ENCODE measurements at regions not wholly inside any gene's neighbourhood (a gene's known extent, or its start where the extent isn't known, plus 50 kb on each side); places are given as distances from the start of the nearest gene placed in this dataset.
A peak's percentile ranks its signal among the peaks of the same experiment; 100 is the strongest.

GRCh38 chr3:41026394-41027177, 172.7 kb upstream of the CTNNB1 start:
- Histone ChIP-seq H3K36me3 (replicated peaks) (no peaks in the 10 kb centered on the region), H3K27ac (peak overlapping the region; percentile 78), H3K4me3 (ENCODE audit: low read depth, low read length) (no peak overlapping the region), H3K27me3 (replicated peaks) (no peaks in the 10 kb centered on the region)
- peak; percentile 99 for DNase-seq
- in situ Hi-C loops (cut with HindIII; ENCODE audit: low pct_ligation_motif_present, low sequenced_read_pairs) = no loop called here
- TF ChIP-seq, protein P1, sequence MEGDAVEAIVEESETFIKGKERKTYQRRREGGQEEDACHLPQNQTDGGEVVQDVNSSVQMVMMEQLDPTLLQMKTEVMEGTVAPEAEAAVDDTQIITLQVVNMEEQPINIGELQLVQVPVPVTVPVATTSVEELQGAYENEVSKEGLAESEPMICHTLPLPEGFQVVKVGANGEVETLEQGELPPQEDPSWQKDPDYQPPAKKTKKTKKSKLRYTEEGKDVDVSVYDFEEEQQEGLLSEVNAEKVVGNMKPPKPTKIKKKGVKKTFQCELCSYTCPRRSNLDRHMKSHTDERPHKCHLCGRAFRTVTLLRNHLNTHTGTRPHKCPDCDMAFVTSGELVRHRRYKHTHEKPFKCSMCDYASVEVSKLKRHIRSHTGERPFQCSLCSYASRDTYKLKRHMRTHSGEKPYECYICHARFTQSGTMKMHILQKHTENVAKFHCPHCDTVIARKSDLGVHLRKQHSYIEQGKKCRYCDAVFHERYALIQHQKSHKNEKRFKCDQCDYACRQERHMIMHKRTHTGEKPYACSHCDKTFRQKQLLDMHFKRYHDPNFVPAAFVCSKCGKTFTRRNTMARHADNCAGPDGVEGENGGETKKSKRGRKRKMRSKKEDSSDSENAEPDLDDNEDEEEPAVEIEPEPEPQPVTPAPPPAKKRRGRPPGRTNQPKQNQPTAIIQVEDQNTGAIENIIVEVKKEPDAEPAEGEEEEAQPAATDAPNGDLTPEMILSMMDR (IDR thresholded peaks at IDR 0.05; ENCODE audit: low read depth, low read length, missing control alignments) = no peak

- DNase-seq = no peak
- TF ChIP-seq, protein P1 (IDR thresholded peaks at IDR 0.05; ENCODE audit: low read depth, low read length, missing control alignments) = no peak
- Histone ChIP-seq H3K27ac (no peak overlapping the region), H3K27me3 (replicated peaks) (no peaks in the 10 kb centered on the region), H3K36me3 (replicated peaks) (no peaks in the 10 kb centered on the region), H3K4me3 (ENCODE audit: low read depth, low read length) (no peak overlapping the region)
- in situ Hi-C loops (cut with HindIII; ENCODE audit: low pct_ligation_motif_present, low sequenced_read_pairs) = no loop called here
Observed at GRCh38 chr3:41029356-41029755, 169.9 kb upstream of the CTNNB1 start.

- TF ChIP-seq, protein P1 (IDR thresholded peaks at IDR 0.05; ENCODE audit: low read depth, low read length, missing control alignments) = no peak
- H3K36me3 ChIP-seq (replicated peaks) = no peaks in the 10 kb centered on the region
- no peak overlapping the region for H3K27ac ChIP-seq
- no peak overlapping the region for H3K4me3 ChIP-seq (ENCODE audit: low read depth, low read length)
- DNase-seq = no peak
- no peaks in the 10 kb centered on the region for H3K27me3 ChIP-seq (replicated peaks)
- in situ Hi-C loops (cut with HindIII; ENCODE audit: low pct_ligation_motif_present, low sequenced_read_pairs) = no loop called here
Observed at GRCh38 chr3:41030220-41030619, 169.1 kb upstream of the CTNNB1 start.

DNA sequence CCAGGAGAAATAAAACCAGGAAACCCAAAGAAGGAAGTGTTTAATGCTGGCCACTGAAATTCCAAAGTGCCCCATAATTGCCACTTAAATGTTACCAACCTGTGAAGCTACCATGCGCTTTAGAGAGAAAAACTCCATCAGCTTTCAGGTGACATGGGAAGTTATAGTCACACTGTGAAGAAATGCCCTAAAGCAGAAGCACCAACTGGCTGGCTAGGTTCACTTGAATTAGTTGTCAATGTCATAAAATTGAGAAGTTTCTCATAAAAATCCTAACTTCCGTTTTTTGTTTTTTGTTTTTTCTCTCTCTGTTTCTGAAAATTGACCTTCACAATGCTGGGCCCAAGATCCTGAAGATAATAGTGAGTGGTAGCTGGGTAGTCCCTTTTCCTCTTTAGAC, 167.9 kb upstream of the CTNNB1 start:
- in situ Hi-C loops (cut with HindIII; ENCODE audit: low pct_ligation_motif_present, low sequenced_read_pairs) = no loop called here
- Histone ChIP-seq H3K27me3 (replicated peaks) (no peaks in the 10 kb centered on the region), H3K4me3 (ENCODE audit: low read depth, low read length) (no peak overlapping the region), H3K27ac (no peak overlapping the region), H3K36me3 (replicated peaks) (no peaks in the 10 kb centered on the region)
- TF ChIP-seq, protein P1 (IDR thresholded peaks at IDR 0.05; ENCODE audit: low read depth, low read length, missing control alignments) = no peak
- no peak for DNase-seq

- no peaks in the 10 kb centered on the region for H3K27me3 ChIP-seq (replicated peaks)
- no peak overlapping the region for H3K4me3 ChIP-seq (ENCODE audit: low read depth, low read length)
- in situ Hi-C loops (cut with HindIII; ENCODE audit: low pct_ligation_motif_present, low sequenced_read_pairs) = no loop called here
- DNase-seq = no peak
- H3K27ac ChIP-seq = no peak overlapping the region
- H3K36me3 ChIP-seq (replicated peaks) = no peaks in the 10 kb centered on the region
- TF ChIP-seq, protein P1 (IDR thresholded peaks at IDR 0.05; ENCODE audit: low read depth, low read length, missing control alignments) = no peak
Observed at GRCh38 chr3:41033956-41034519, 165.3 kb upstream of the CTNNB1 start.
